ENCODE measurements at regions not wholly inside any gene's neighbourhood (a gene's known extent, or its start where the extent isn't known, plus 50 kb on each side); places are given as distances from the start of the nearest gene placed in this dataset.

- Histone ChIP-seq H3K36me3 (replicated peaks) (no peaks in the 10 kb centered on the region), H3K27me3 (ENCODE audit: low read depth) (no peaks in the 10 kb centered on the region), H3K9me3 (no peaks in the 10 kb centered on the region), H3K4me1 (peaks cover 15% of the 10 kb centered on the region), H3K4me3 (no peak overlapping the region)
- in situ Hi-C loops (cut with MboI; ENCODE audit: low sequenced_read_pairs): no loop called here
- DNase-seq (ENCODE audit: low spot score in 2 of 2): no peak
Observed at GRCh38 chr10:62904281-62904875, 88.2 kb upstream of the EGR2 start.

- Histone ChIP-seq H3K4me3 (no peak overlapping the region), H3K4me1 (peaks cover 15% of the 10 kb centered on the region), H3K36me3 (replicated peaks) (no peaks in the 10 kb centered on the region), H3K9me3 (no peaks in the 10 kb centered on the region), H3K27me3 (ENCODE audit: low read depth) (no peaks in the 10 kb centered on the region)
- in situ Hi-C loops (cut with MboI; ENCODE audit: low sequenced_read_pairs): no loop called here
- DNase-seq (ENCODE audit: low spot score in 2 of 2): peak in 1 of 2 experiments; percentile 15
Observed at GRCh38 chr10:62903828-62904227, 87.7 kb upstream of the EGR2 start.

GRCh38 chr10:62900829-62901571 lies 84.8 kb upstream of the EGR2 start:
- H3K4me1 ChIP-seq: no peaks in the 10 kb centered on the region
- DNase-seq (ENCODE audit: low spot score in 2 of 2): no peak
- no peaks in the 10 kb centered on the region for H3K27me3 ChIP-seq (ENCODE audit: low read depth)
- no peaks in the 10 kb centered on the region for H3K36me3 ChIP-seq (replicated peaks)
- in situ Hi-C loops (cut with MboI; ENCODE audit: low sequenced_read_pairs): no loop called here
- H3K9me3 ChIP-seq: no peaks in the 10 kb centered on the region
- H3K4me3 ChIP-seq: no peak overlapping the region

GRCh38 chr10:62899311-62899710 lies 83.1 kb upstream of the EGR2 start:
- H3K4me1 ChIP-seq: no peaks in the 10 kb centered on the region; the same call in 1 of the 2 replicates
- in situ Hi-C loops (cut with MboI; ENCODE audit: low sequenced_read_pairs): no loop called here
- no peaks in the 10 kb centered on the region for H3K27me3 ChIP-seq (ENCODE audit: low read depth)
- H3K36me3 ChIP-seq (replicated peaks): no peaks in the 10 kb centered on the region
- H3K4me3 ChIP-seq: no peak overlapping the region
- DNase-seq (ENCODE audit: low spot score in 2 of 2): no peak
- no peaks in the 10 kb centered on the region for H3K9me3 ChIP-seq

DNA sequence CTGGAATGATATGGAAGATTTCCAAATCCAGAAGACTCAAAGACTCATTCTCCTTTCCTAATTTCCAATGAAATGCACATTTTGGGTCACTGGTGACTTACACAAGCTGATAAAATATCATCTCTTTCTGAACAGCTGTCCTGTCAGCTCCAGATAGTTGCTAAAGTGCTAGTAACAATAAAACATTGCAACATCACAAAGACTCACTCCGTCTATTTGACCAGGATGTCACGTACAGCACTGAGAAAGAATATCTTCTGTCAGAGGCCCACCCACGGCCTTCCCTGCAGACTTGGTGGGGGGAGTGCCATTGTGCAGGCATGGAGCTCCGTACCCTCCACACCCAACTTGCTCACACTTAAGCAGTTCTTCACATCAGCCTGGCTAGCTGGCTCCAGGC lies 78.9 kb upstream of the EGR2 start:
- no peak for DNase-seq (ENCODE audit: low spot score in 2 of 2)
- Histone ChIP-seq H3K36me3 (replicated peaks) (no peaks in the 10 kb centered on the region), H3K9me3 (no peaks in the 10 kb centered on the region), H3K27me3 (ENCODE audit: low read depth) (no peaks in the 10 kb centered on the region), H3K4me3 (no peak overlapping the region), H3K4me1 (peaks cover 12% of the 10 kb centered on the region)
- in situ Hi-C loops (cut with MboI; ENCODE audit: low sequenced_read_pairs): no loop called here

- H3K27me3 ChIP-seq (ENCODE audit: low read depth): no peaks in the 10 kb centered on the region
- H3K9me3 ChIP-seq: no peaks in the 10 kb centered on the region
- H3K4me3 ChIP-seq: no peak overlapping the region
- in situ Hi-C loops (cut with MboI; ENCODE audit: low sequenced_read_pairs): no loop called here
- no peak for DNase-seq (ENCODE audit: low spot score in 2 of 2)
- peaks cover 12% of the 10 kb centered on the region for H3K4me1 ChIP-seq
- H3K36me3 ChIP-seq (replicated peaks): no peaks in the 10 kb centered on the region
Observed at GRCh38 chr10:62894156-62894555, 78.0 kb upstream of the EGR2 start.

DNA sequence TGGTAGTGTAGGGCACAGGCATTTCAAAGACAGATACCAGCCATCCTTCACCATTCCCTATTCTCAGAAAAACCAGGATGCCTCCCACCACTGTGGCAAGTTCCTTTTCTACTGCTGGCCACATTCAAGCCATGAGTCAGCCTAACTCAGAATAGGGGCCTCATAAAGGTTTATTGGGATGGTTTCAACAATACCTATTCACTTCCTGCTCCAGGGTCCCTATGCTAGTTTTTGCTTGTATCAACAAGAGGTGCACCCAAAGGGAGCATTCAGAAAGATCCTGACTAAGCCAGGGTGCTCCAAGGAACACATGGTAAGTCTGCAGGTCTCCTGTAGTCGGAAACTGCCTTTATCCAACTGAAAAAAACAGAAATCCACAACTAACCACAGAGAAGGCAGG lies 76.9 kb upstream of the EGR2 start:
- peak in 1 of 2 experiments; percentile 3 for DNase-seq (ENCODE audit: low spot score in 2 of 2)
- Histone ChIP-seq H3K27me3 (ENCODE audit: low read depth) (no peaks in the 10 kb centered on the region), H3K36me3 (replicated peaks) (no peaks in the 10 kb centered on the region), H3K4me1 (peaks cover 12% of the 10 kb centered on the region), H3K4me3 (no peak overlapping the region), H3K9me3 (no peaks in the 10 kb centered on the region)
- in situ Hi-C loops (cut with MboI; ENCODE audit: low sequenced_read_pairs): no loop called here

GRCh38 chr10:62890395-62890794 lies 74.2 kb upstream of the EGR2 start:
- Histone ChIP-seq H3K36me3 (replicated peaks) (no peaks in the 10 kb centered on the region), H3K4me1 (peaks cover 12% of the 10 kb centered on the region), H3K9me3 (no peaks in the 10 kb centered on the region), H3K27me3 (ENCODE audit: low read depth) (no peaks in the 10 kb centered on the region), H3K4me3 (no peak overlapping the region)
- in situ Hi-C loops (cut with MboI; ENCODE audit: low sequenced_read_pairs): no loop called here
- DNase-seq (ENCODE audit: low spot score in 2 of 2): no peak

DNA sequence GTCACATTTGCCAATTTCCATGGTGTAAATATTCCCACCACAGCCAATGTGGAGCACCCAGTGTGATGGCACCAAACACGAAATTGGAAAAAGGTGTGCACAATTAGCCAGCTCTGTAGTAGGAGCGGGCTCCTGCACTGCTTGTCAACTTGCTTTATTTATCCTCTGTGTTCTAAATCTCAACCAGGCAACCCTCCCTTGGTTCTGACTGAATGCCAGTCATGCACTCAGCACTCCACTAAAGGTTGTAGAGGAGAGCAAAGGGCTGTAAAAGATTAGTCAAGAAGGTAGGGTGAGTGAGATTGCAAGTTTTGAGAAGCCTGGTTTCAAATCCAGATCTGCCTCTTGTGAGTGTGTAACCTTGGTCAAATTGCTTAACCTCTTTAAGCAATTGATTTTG lies 71.5 kb upstream of the EGR2 start:
- Histone ChIP-seq H3K4me3 (no peak overlapping the region), H3K27me3 (ENCODE audit: low read depth) (no peaks in the 10 kb centered on the region; the same call in 1 of the 2 replicates), H3K36me3 (replicated peaks) (no peaks in the 10 kb centered on the region), H3K4me1 (no peaks in the 10 kb centered on the region), H3K9me3 (no peaks in the 10 kb centered on the region)
- in situ Hi-C loops (cut with MboI; ENCODE audit: low sequenced_read_pairs): no loop called here
- no peak for DNase-seq (ENCODE audit: low spot score in 2 of 2)

DNA sequence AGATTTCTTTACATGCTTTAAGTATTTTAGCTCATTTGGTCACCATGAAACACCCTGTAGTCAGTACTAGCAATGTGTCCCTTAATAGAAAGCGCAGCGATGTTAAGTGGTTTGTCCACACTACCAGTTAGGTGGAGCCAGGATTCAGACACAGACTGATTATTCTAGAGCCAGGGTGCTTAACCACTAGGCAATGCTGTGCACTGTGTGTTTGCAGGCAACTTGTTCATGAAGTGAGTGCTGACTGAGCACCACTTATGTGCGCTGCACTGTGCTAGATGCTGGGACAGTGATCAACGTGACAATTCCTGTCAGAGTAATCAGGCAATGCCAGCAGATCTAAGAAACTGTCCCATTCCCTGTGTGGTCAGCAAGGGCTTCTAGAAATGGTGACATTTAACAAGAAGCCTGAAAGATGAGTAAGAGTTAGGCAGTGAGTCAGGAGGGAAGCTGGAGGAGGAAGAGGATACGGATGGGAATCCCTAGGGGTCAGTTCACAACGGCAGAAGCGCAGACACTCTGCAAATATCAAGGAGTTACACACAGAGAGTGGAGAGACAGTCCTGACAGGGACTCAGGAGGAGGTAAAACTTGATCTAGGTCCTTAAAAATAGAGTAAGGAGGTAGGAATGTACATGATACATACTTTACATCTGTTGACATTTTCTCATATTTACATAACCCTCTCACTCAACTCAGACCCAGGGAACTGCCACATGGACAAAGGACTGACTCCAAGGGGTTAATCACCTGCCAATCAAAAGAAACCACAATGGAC lies 69.7 kb upstream of the EGR2 start:
- H3K4me1 ChIP-seq: no peaks in the 10 kb centered on the region
- no peaks in the 10 kb centered on the region; the same call in 1 of the 2 replicates for H3K27me3 ChIP-seq (ENCODE audit: low read depth)
- DNase-seq (ENCODE audit: low spot score in 2 of 2): no peak
- no peaks in the 10 kb centered on the region for H3K9me3 ChIP-seq
- in situ Hi-C loops (cut with MboI; ENCODE audit: low sequenced_read_pairs): no loop called here
- no peak overlapping the region for H3K4me3 ChIP-seq
- no peaks in the 10 kb centered on the region for H3K36me3 ChIP-seq (replicated peaks)

- H3K4me3 ChIP-seq: no peak overlapping the region
- no peak for DNase-seq (ENCODE audit: low spot score in 2 of 2)
- no peaks in the 10 kb centered on the region for H3K4me1 ChIP-seq
- H3K27me3 ChIP-seq (ENCODE audit: low read depth): no peaks in the 10 kb centered on the region; the same call in 1 of the 2 replicates
- in situ Hi-C loops (cut with MboI; ENCODE audit: low sequenced_read_pairs): no loop called here
- no peaks in the 10 kb centered on the region for H3K9me3 ChIP-seq
- no peaks in the 10 kb centered on the region for H3K36me3 ChIP-seq (replicated peaks)
Observed at GRCh38 chr10:62880162-62880561, 64.0 kb upstream of the EGR2 start.

- H3K27me3 ChIP-seq (ENCODE audit: low read depth): no peaks in the 10 kb centered on the region
- H3K36me3 ChIP-seq (replicated peaks): no peaks in the 10 kb centered on the region
- no peaks in the 10 kb centered on the region for H3K9me3 ChIP-seq
- in situ Hi-C loops (cut with MboI; ENCODE audit: low sequenced_read_pairs): no loop called here
- H3K4me3 ChIP-seq: no peak overlapping the region
- no peaks in the 10 kb centered on the region for H3K4me1 ChIP-seq
- DNase-seq (ENCODE audit: low spot score in 2 of 2): no peak
Observed at GRCh38 chr10:62873866-62874265, 57.7 kb upstream of the EGR2 start.

GRCh38 chr10:62870866-62871265 lies 54.7 kb upstream of the EGR2 start:
- Histone ChIP-seq H3K4me1 (no peaks in the 10 kb centered on the region), H3K36me3 (replicated peaks) (no peaks in the 10 kb centered on the region), H3K9me3 (no peaks in the 10 kb centered on the region), H3K27me3 (ENCODE audit: low read depth) (no peaks in the 10 kb centered on the region), H3K4me3 (no peak overlapping the region)
- no peak for DNase-seq (ENCODE audit: low spot score in 2 of 2)
- in situ Hi-C loops (cut with MboI; ENCODE audit: low sequenced_read_pairs): no loop called here

GRCh38 chr10:62869958-62870357 lies 53.8 kb upstream of the EGR2 start:
- H3K9me3 ChIP-seq: no peaks in the 10 kb centered on the region
- H3K4me3 ChIP-seq: no peak overlapping the region
- H3K36me3 ChIP-seq (replicated peaks): no peaks in the 10 kb centered on the region
- in situ Hi-C loops (cut with MboI; ENCODE audit: low sequenced_read_pairs): no loop called here
- no peaks in the 10 kb centered on the region for H3K4me1 ChIP-seq
- no peaks in the 10 kb centered on the region for H3K27me3 ChIP-seq (ENCODE audit: low read depth)
- DNase-seq (ENCODE audit: low spot score in 2 of 2): no peak

Data from HAP-1 (cell line).